ENCODE measurements at regions not wholly inside any gene's neighbourhood (a gene's known extent, or its start where the extent isn't known, plus 50 kb on each side); places are given as distances from the start of the nearest gene placed in this dataset.
A peak's percentile ranks its signal among the peaks of the same experiment; 100 is the strongest.

DNA sequence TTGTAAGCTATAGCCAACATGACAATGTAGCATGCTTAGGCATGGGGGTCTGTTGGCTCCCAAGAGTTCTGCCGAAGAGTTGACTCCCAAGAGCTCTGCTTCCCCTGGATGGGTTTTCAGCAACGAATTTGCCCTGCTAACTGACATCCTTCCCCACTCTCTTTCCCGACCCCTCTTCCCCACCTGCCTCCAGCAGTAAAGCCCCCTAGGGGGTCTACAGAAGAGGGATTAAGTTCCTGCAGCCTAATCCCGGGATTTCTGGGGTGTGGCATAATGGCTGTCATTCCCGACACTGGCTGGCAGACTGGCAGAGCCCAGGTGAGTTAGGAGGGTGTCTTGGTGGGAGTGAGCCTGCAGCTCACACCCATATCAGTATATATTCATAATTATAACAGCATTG is 121.0 kb upstream of the ZNF184 start:
- peak overlapping the region; percentile 90 for H3K4me3 ChIP-seq (ENCODE audit: low read length)
- Mint-ChIP-seq H3K4me1 (no peaks in the 10 kb centered on the region), H3K36me3 (ENCODE audit: low read depth) (no peaks in the 10 kb centered on the region), H3K27ac (no peak overlapping the region), H3K9me3 (no peaks in the 10 kb centered on the region), H3K27me3 (ENCODE audit: insufficient read depth) (peaks cover 29% of the 10 kb centered on the region), H3K4me3 (no peak overlapping the region)
- H3K4me1 ChIP-seq (ENCODE audit: control insufficient read depth, insufficient read depth, low read length) = no peaks in the 10 kb centered on the region
- peak; percentile 60 for DNase-seq
- H3K9ac ChIP-seq (ENCODE audit: extremely low read depth, low read length, poor library complexity, severe bottlenecking) = no peak overlapping the region
- H3K36me3 ChIP-seq (ENCODE audit: control insufficient read depth, insufficient read depth, low read length) = no peaks in the 10 kb centered on the region
- 11% methylated on average over 5 of the region's 5 CpGs; no CpG with 5 or more reads in 1 of the 2 experiments for WGBS, 2 experiments (ENCODE audit: insufficient coverage in 1 of 2, insufficient read length in 1 of 2)
- peaks cover 26% of the 10 kb centered on the region for H3K27me3 ChIP-seq (ENCODE audit: control insufficient read depth, insufficient read depth, low read length, poor library complexity, severe bottlenecking)
- TF ChIP-seq, protein P1, sequence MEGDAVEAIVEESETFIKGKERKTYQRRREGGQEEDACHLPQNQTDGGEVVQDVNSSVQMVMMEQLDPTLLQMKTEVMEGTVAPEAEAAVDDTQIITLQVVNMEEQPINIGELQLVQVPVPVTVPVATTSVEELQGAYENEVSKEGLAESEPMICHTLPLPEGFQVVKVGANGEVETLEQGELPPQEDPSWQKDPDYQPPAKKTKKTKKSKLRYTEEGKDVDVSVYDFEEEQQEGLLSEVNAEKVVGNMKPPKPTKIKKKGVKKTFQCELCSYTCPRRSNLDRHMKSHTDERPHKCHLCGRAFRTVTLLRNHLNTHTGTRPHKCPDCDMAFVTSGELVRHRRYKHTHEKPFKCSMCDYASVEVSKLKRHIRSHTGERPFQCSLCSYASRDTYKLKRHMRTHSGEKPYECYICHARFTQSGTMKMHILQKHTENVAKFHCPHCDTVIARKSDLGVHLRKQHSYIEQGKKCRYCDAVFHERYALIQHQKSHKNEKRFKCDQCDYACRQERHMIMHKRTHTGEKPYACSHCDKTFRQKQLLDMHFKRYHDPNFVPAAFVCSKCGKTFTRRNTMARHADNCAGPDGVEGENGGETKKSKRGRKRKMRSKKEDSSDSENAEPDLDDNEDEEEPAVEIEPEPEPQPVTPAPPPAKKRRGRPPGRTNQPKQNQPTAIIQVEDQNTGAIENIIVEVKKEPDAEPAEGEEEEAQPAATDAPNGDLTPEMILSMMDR (conservative IDR thresholded peaks at IDR 0.05) = no peak
- no peak overlapping the region for H3K27ac ChIP-seq (ENCODE audit: low read depth, low read length)
- no peaks in the 10 kb centered on the region for H3K9me3 ChIP-seq (ENCODE audit: control insufficient read depth, low read length)

DNA sequence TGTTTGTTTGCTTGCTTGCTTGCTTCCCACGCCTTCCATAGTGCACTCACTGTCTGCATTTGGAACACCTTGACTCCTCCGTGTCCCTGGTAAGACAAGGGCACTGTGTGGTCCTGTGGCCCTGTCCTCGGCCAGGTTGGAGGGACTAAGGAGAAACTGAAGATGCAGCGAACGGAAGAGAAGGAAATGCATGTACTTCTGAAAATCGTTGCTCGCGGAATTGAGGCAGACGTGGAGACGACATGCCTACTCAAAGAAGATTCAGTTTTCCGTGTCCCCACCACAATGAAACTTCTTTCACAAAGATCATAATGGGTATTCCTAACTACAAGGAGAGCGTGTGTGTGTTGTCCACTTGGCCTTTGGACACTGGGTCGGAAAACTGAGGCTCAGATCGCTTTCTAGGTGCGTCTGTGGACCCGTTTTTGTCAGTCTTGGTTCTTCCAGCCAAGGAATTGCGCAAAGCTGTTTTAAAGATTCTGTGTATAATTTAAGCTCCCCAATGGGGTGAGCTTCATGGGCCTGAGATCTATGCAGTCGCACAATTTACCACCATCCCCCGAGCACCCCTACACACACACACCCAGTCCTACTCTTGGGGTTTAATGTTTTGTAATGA is 120.4 kb upstream of the ZNF184 start:
- H3K36me3 Mint-ChIP-seq (ENCODE audit: low read depth) = no peaks in the 10 kb centered on the region
- Histone ChIP-seq H3K4me1 (ENCODE audit: control insufficient read depth, insufficient read depth, low read length) (no peaks in the 10 kb centered on the region), H3K9ac (ENCODE audit: extremely low read depth, low read length, poor library complexity, severe bottlenecking) (no peak overlapping the region), H3K4me3 (ENCODE audit: low read length) (peak overlapping the region; percentile 90), H3K36me3 (ENCODE audit: control insufficient read depth, insufficient read depth, low read length) (no peaks in the 10 kb centered on the region), H3K27me3 (ENCODE audit: control insufficient read depth, insufficient read depth, low read length, poor library complexity, severe bottlenecking) (peaks cover 24% of the 10 kb centered on the region), H3K9me3 (ENCODE audit: control insufficient read depth, low read length) (no peaks in the 10 kb centered on the region), H3K27ac (ENCODE audit: low read depth, low read length) (no peak overlapping the region)
- peaks cover 24% of the 10 kb centered on the region for H3K27me3 Mint-ChIP-seq (ENCODE audit: insufficient read depth)
- no peaks in the 10 kb centered on the region for H3K4me1 Mint-ChIP-seq
- DNase-seq = peak; percentile 75
- H3K9me3 Mint-ChIP-seq = no peaks in the 10 kb centered on the region
- H3K27ac Mint-ChIP-seq = no peak overlapping the region
- 0 to 8% methylated on average over 13 to 19 of the region's 19 CpGs for WGBS, 2 experiments (ENCODE audit: insufficient coverage in 1 of 2, insufficient read length in 1 of 2)
- no peak overlapping the region for H3K4me3 Mint-ChIP-seq
- TF ChIP-seq, protein P1 (conservative IDR thresholded peaks at IDR 0.05) = no peak

DNA sequence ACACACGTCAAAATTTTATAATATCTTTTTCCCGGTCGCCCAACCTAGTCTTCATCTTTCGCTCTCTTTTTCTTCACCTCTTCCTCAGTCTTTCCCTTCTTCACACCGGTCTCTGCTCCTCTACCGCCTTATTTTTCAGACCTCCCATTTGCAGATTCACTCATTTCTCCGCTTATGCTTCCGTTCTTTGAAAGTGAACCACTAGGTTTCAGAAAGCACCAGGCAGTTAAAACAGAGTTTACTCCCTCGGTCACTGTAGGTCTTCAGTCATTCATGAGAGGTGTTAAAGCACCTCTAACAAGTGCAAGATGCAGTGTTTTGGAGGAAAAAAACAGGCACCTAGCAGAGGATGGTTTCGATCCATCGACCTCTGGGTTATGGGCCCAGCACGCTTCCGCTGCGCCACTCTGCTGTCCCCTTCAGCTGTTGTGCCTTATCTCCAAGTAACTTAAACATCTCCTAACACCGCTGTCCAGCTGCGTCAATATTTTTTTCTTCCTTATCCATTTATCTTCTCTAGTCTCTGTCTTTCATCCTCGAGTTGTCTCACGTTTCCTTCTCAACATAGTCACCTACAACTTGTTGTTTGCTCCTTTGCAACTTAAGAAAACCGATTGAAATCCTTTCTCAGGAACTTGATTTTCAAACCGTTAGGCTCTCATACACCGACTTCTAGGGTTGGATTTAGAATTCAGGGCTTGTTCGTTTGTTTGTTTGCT is 119.7 kb upstream of the ZNF184 start:
- H3K27ac ChIP-seq (ENCODE audit: low read depth, low read length) = no peak overlapping the region
- peak overlapping the region; percentile 90 for H3K4me3 ChIP-seq (ENCODE audit: low read length)
- Mint-ChIP-seq H3K9me3 (no peaks in the 10 kb centered on the region), H3K4me3 (no peak overlapping the region), H3K36me3 (ENCODE audit: low read depth) (no peaks in the 10 kb centered on the region), H3K4me1 (no peaks in the 10 kb centered on the region), H3K27me3 (ENCODE audit: insufficient read depth) (peaks cover 18% of the 10 kb centered on the region), H3K27ac (no peak overlapping the region)
- WGBS, 2 experiments (ENCODE audit: insufficient coverage in 1 of 2, insufficient read length in 1 of 2) = 0 to 1% methylated on average over 15 to 22 of the region's 22 CpGs
- no peaks in the 10 kb centered on the region for H3K4me1 ChIP-seq (ENCODE audit: control insufficient read depth, insufficient read depth, low read length)
- H3K27me3 ChIP-seq (ENCODE audit: control insufficient read depth, insufficient read depth, low read length, poor library complexity, severe bottlenecking) = peaks cover 17% of the 10 kb centered on the region
- TF ChIP-seq, protein P1 (conservative IDR thresholded peaks at IDR 0.05) = no peak
- no peaks in the 10 kb centered on the region for H3K36me3 ChIP-seq (ENCODE audit: control insufficient read depth, insufficient read depth, low read length)
- DNase-seq = peak; percentile 90
- H3K9ac ChIP-seq (ENCODE audit: extremely low read depth, low read length, poor library complexity, severe bottlenecking) = peak overlapping the region; percentile 15
- H3K9me3 ChIP-seq (ENCODE audit: control insufficient read depth, low read length) = no peaks in the 10 kb centered on the region

All from endodermal cell (in vitro differentiated cells).